Middle frontal gyrus (tissue), 1 donor: ENCODE measurements at regions not wholly inside any gene's neighbourhood (a gene's known extent, or its start where the extent isn't known, plus 50 kb on each side); places are given as distances from the start of the nearest gene placed in this dataset.

ENCODE experiments used
- DNase-seq: peaks from one replicate; pipeline ENCODE4 v3.0.0-alpha.2; 2015; ENCODE audit warnings: low spot score; ENCODE audit errors: extremely low spot score

GRCh38 chr2:56444339-56444738 lies 260.5 kb downstream of the CCDC85A start:
- DNase-seq, result no peak

DNA sequence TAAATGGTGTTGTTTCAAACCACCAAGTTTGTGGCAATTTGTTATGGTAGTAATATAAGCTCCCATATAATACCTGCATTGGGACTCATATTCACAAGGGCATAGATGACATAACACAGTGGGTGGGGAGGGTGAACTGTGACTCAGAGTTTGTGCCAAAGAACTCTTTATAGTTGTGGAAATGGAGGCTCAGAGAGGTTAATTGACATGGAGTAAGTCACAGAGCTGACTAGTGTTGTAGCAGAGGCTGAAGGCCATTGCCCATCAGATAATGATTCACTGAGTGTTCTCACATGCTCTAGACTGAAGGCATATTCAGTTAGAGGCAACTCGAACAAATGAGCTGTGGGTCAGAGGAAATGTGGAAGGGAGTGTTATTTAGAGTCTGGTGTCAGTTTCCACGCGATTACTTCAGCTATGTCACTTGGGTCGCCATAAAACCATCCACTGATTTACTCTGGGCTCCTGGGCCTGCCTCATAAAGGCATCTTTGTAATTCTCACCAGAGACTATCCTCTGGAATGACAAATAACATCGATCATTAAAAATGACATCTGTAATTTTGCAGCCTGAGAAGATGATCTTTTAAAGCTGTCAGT lies 264.7 kb downstream of the CCDC85A start:
- no peak for DNase-seq

DNA sequence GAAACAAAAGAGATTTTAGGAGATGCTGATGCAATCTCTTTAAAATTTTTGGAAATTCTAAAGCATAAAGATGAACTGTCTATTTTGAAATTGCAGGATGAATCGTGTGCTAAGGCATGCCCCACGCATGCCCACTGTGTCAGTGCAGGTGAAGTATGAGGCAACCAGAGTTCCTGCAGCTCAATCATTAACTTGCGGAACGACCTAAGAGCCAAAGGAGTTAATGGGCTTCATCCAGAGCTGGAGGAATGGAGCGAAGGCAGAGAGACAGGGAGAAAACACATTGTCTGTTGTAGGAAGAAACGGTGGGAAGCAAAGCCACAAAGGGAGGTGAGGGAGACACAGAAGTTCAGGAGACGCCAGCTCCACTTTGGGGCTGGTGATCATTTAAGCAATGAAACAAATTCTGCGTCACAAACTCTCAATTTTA lies 265.2 kb downstream of the CCDC85A start:
- no peak for DNase-seq

GRCh38 chr2:56449449-56449860 lies 265.7 kb downstream of the CCDC85A start:
- DNase-seq, result no peak

GRCh38 chr2:56450047-56450446 lies 266.3 kb downstream of the CCDC85A start:
- no peak for DNase-seq

DNA sequence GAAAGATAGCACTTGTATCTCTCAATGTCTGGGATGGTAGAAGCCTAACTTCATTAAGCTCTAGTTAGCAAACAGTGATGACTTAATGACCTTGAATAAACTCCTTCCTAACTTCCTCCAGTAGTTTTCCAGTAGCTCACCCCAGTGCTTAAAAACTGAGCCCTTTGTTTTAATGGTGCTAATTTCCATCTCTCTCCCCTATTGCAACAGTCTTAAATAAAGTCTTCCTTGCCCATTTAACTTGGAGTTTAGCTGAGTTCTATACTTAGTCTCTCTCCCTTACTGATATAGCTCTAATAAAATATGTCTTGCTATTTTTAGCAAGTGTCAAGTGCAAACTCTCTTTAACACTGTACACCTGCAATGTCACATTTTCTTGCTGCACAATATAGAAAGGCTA lies 267.0 kb downstream of the CCDC85A start:
- no peak for DNase-seq

GRCh38 chr2:56455642-56456041 lies 271.9 kb downstream of the CCDC85A start:
- DNase-seq, result no peak

- DNase-seq, result no peak
Measured at GRCh38 chr2:56456791-56457190, 273.0 kb downstream of the CCDC85A start.

GRCh38 chr2:56460508-56460907 lies 276.7 kb downstream of the CCDC85A start:
- no peak for DNase-seq

DNA sequence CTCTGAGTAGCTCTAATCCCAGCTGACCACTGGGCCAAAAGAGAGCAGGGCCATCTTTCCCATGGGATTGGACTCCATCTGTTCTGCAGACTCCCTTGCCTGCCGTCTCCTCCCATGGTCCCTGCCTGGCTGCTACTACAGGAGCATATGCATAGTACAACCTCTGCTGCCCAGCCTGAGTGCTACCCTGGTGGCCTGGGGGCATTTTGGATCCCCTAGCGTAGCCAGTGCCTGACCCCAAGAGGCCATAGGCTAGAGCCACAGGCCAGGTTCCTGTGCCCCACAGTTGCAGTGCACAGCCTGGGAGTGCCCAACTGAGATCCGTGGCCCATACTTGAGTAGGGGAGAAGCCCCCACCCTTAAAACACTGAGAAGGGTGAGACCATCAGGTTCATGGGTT lies 280.3 kb downstream of the CCDC85A start:
- no peak for DNase-seq

GRCh38 chr2:56464613-56465012 lies 280.8 kb downstream of the CCDC85A start:
- DNase-seq, result no peak

GRCh38 chr2:56465491-56465890 lies 281.7 kb downstream of the CCDC85A start:
- no peak for DNase-seq

GRCh38 chr2:56473524-56473923 lies 289.7 kb downstream of the CCDC85A start:
- DNase-seq, result no peak

DNA sequence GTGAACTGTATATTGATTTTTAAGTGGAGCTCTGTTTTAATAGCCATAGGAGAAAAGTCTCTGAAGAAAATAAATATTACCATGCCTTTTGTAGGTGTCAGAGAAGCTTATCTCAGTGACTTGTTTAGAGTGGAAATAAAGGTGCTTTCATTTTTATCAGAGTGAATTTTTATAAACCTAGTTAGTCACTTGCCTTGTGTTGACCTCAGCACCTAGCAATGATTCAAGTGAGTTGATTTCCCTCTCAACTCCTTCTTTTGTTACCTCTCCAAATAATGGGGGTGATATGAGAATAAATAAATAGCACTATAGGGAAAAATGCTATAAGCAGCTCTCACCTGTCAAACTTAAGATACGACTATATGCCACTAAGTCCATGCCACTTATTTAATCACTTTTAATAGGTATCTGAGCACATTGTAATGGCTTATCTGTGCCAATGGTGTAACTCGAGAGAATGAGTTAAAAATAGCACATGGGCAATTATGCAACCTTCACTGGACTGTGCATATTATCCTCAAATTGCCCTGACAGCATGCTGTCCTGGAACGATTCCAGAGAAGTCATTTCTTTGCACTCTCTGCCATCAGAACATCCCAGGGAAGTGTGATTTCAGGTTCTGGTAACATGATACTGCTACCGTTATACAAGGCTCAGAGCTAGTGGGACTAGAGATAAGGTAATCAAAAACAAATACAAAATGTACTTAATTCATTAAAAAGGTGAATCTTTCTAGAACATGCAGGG lies 290.8 kb downstream of the CCDC85A start:
- no peak for DNase-seq

- no peak for DNase-seq
Measured at GRCh38 chr2:56475191-56475590, 291.4 kb downstream of the CCDC85A start.

GRCh38 chr2:56476509-56477071 lies 292.8 kb downstream of the CCDC85A start:
- DNase-seq, result no peak

DNA sequence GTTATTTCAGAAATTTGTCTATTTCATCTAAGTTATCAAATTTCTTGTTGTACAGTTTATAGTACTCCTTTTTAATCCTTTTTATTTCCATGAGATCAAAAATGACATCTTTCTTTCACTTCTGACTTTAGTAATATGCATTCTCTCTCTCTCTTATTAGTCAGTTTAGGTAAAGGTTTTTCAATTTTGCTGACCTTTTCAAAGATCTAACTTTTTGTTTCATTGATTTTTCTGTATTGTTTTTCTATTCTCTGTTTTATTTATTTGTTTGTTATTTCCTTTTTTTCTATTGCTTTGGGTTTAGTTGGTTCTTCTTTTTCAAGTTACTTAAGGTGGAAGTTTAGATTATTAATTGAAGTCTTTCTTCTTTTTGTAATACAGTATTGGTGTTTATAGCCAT lies 294.2 kb downstream of the CCDC85A start:
- no peak for DNase-seq

- DNase-seq, result no peak
Measured at GRCh38 chr2:56483081-56483480, 299.3 kb downstream of the CCDC85A start.

- no peak for DNase-seq
Measured at GRCh38 chr2:56484906-56485305, 301.1 kb downstream of the CCDC85A start.

GRCh38 chr2:56500317-56500716 lies 316.5 kb downstream of the CCDC85A start:
- DNase-seq, result no peak

DNA sequence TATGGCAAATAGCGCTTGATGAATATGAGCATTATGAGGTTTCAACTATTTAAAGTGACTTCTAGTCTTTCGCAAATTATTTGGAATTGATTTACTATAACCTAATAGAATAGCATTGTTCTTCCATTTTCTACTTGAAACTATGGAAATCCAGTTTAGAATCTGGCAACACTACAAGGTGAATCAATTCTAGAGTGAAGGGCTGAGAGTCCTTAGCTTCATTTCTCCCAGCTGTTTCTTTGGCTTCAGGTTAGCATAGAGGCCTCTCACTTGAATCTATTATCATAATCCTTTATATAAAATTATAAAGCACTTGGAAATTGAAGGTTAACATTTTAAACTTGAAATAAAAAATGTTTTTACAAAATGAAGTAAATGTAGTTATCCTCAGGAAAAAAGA lies 318.8 kb downstream of the CCDC85A start:
- DNase-seq, result no peak

- DNase-seq, result no peak
Measured at GRCh38 chr2:56505885-56506284, 322.1 kb downstream of the CCDC85A start.

- no peak for DNase-seq
Measured at GRCh38 chr2:56508662-56509061, 324.9 kb downstream of the CCDC85A start.
